ENCODE measurements at regions not wholly inside any gene's neighbourhood (a gene's known extent, or its start where the extent isn't known, plus 50 kb on each side); places are given as distances from the start of the nearest gene placed in this dataset.

DNA sequence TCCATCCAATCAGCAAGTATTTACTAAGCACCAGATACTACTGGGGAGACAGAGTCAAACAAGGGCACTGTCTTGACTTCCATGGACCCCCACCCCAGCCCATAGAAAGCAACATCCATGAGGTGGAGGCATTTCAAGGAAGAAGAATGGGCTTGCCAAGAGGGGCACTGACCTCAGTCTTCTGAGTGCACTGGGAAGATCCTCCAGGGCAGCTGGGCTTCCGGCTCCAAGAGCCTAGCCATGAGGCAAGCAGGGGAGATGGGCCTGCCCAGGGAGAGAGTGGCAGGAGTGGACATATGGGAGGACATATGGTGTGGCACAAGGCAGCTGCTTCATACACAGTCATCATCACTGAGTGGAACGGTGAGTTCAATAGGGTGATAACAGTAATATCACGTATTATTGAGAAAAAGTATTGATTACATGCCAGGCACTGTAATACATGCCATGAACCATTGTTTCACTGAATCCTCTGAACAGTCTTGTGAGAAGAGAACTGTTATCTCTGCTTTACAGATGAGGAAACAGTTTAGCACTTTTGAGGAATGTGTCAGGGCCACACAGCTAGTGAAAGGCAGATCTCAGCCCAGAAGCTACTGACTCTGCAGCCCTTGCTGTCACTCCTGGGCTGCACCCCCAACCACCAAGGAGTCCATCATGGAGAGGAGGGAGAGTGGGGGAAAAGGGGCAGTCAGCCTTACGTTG lies 331.7 kb upstream of the ZMIZ1 start:
- DNase-seq (ENCODE audit: low read depth in 2 of 2): no peak

DNA sequence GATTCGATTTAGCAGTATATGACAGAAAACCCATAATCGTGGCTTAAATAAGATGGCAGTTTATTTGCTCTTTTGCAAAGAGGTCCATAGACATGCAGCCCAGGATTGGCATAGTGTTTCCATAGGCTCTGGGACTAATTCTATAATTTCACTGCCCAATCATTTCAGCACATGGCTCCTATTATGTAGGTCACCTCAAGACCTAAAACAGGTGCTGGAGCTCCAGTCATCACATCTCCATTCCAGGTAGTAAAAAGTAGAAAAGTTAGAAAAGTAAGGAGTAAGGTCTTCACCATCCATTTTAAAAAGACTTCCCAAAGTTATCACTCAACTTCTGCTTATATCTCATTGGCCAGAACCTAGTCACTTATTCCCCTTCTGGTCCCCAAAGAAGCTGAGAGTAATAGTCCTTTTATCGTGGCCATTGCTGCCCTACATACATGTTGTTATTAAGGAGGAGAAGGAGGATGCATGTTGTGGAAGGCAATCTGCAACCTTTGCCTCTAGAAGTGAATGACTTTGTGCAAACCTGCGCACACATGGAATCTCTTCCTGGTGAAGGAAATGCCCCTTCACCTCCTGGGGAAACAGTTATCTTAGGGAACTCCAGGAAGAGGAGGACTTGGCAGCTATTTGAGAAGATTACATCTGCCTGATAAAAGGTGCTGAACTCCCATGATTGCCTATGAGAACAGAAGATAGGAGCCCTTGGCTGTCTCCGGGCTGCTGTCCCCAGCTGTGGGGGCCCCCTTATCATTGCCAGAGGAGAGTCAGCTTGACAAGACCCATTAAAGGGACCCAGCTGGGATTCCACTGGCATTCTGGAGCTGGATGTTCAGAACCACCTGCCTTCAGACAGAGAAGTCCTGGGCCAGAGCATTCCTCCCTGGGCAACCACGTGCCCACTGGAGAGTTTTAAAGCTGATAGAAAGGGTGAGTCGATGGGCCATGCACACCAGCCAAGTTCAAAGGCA lies 330.6 kb upstream of the ZMIZ1 start:
- DNase-seq (ENCODE audit: low read depth in 2 of 2): no peak

DNA sequence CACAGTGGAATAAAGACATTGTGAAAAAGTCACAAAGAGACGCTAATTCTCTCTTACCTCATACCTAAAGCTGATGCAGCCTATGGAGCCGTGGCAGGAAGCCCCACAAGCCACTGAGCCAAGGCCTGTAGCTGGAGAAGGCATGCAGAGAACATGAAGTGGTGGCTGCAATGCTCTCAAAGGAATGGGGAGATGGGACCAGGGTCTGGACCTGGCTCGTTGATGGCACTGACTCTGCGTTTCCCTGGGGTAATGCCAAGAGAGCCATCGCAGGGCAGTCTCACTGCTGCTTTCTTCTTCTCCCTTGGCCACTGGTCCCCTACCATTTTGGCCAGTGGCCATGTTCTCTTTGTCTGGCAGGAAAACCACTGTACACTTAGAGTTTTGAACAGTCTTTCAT lies 329.9 kb upstream of the ZMIZ1 start:
- DNase-seq (ENCODE audit: low read depth in 2 of 2): no peak

DNA sequence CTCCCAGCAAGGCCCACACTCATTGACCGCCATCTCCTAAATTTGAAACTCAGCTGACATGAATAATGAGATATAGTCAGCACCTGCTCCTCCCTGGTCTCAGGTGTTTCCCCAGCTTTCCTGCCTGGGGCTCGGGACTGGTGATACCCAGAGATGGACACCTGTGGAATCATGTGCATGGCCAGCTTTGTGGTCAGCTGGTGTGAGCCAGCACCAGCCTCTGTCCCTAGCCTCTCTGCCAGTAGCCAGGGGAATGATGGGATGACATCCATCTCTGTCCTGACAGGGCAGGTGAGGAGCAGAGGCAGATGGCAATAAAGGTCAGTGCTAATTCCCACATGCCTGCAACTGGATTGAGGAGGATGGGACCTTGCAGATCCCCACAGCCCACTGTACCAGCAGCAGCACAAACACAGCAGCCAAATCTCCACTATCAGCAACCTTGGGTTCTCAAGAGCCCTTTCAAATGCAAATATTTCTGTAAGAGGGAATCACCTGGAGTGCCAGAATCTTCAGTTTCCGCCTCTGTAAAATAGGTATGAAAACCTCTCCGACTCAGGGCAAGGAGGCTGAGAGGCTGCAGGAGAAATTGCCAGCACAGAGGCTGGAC lies 329.2 kb upstream of the ZMIZ1 start:
- no peak for DNase-seq (ENCODE audit: low read depth in 2 of 2)

DNA sequence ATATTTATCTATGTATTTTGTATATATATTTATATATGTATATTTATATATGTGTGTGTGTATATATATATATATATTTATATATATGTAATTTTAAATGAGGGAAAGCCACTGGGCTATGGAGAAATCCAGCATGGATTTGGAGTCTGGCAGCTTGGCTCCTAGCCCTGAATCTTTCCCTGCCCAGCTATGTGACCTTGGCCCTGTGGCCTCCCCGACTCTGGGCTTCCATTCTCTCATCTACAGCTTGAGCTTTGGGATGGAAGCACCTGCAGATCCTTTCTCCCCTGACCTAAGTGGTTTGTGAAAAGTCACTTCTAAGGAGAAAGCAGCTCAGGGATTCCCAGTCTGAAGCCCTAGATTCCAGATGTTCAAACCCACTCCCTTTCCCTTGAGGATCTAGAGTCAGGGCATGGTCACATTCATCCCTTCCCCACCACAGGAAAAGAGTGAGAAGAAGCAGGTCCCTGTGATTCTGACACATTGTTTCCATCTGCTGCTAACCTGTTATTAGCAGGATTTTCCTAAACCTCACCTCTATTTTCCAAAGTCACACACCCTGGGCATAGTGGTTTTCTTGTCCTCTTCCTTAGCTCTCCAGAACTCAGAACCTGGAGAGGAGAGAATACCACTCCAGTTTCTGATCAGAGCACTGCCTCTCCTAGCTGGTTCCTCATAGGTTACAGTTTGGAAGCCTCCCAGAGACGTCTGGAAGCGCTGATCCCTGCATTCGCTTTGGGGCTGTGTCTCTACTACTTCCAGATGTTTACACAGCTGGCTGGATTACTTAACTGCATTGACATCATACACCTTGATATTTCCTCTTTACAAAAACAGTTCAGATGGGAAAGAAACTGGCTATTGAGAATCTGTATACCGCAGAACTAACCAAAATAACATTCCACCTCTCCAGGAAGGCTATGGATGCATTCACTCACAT lies 327.5 kb upstream of the ZMIZ1 start:
- peak; percentile 69 to 72 for DNase-seq (ENCODE audit: low read depth in 2 of 2)

DNA sequence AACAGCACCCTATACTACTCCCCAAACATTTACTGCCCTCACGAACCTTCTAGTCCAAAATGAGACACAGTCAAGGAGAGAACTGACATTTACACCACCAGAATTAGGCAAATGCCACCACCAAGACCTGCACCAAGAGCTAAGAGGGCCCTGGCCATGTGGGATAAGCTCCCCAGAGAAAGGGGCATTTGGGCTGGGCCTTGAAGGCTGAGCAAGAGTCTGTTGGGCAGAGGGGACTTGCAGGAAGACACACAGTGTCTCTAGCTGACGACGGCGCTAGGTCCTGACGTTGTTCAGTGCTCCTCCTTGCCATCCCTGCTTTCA lies 326.4 kb upstream of the ZMIZ1 start:
- no peak for DNase-seq (ENCODE audit: low read depth in 2 of 2)

DNA sequence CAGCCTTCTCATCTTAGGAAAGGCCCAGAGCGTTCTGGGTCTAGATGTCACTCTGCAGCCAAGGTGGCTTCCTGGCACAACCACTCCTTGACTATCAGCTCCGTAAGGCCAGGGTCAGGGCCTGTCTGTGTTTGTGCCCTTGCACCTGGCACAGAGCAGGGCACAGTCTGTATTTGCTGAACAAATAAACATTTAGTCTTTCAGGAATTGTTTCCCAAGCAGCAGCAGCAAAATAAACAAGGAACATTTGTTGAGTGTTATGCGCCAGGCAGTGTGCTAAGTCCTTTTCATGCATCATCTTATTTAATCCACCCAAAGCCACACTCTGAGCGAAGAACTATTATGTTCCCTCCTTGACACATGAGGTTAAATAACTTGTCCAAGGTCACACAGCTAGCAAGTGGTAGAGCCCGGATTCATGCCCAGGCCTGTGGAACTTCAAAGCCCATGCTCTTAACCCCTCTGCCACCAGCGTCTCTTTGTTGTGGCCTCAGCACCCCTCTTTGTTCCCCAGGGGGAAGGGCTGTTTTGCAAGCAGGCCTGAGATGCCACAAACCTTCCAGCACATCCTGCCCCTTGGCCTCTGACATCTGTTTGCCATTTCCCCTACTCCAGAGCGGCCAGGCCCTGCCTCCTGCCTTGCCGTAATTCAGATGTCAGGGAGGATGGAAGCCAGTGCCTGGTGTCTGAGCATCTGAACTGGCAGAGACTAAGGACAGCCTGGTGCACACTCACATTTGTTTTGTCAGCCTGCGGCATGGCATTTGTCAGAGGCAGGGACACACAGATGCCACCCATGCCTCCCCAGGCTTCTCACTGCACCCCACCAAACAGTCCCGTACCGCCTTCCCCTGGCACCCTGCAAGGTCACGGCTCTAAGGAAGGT lies 325.8 kb upstream of the ZMIZ1 start:
- no peak for DNase-seq (ENCODE audit: low read depth in 2 of 2)

DNA sequence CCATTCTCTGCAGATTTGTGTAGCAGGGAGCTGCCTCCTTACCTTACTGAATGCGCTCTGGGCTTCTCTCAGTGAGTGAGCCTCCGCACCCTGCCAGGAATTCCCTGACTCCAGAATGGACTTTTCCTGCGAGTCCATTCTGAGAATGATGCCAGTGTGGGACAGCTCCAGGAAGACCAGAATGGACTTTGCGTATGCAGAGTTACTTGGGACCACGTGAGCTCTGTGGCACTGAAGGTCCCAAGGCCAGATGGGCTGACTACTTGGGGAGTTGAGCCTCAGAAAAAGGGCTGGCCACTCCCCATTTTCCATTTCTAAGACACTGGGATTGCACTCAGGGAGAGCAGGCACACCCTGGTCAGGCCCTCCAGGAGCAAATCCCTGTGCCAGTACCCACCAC lies 324.7 kb upstream of the ZMIZ1 start:
- no peak for DNase-seq (ENCODE audit: low read depth in 2 of 2)

DNA sequence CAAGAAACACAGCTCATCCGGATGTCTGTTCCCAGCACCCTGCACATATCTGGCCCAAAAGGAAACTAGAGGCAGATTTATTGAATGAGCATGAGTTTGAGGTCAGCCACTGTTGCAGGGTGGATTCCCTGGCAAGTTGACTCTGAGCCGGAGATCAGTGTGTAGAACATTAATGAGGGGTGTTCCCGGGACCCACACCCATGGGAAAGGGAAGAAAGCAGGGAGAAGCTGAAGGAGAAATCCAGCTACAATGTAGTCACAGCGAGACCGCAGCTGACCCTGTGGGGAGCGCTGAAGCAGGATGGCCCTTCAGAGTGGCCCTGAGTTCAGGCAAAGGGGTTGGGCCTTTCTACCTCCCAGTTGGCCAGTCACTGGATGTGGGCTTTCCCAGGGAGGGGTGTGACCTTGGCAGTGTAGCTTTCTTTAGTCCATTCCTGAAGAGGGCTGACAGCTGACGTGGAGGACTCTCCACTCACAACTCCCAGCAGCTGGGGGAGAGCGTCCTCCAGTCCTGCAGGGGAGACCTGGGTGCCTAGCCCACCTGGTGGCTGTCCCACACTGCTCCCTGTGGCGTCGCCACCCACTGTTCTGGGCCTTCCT lies 324.2 kb upstream of the ZMIZ1 start:
- DNase-seq (ENCODE audit: low read depth in 2 of 2): no peak

DNA sequence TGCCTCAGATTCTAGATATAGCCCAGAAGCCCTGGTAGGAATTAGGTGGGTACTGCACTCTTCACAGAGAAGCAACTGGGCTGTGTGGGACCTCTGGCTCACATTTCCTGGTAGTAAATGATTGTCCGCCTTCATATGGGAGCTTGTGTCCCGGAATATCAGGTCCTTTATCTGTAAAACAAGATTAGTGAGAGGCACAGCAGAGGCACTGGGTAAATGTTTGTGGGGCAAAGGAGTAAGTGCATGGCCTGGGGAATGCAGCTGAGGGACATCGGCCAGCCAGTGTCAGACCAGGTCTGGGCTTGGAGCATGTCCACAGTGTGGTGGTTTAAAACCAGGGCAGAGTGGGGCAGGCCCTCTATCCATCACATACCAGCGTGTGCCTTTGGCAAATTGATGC lies 323.3 kb upstream of the ZMIZ1 start:
- DNase-seq (ENCODE audit: low read depth in 2 of 2): no peak

DNA sequence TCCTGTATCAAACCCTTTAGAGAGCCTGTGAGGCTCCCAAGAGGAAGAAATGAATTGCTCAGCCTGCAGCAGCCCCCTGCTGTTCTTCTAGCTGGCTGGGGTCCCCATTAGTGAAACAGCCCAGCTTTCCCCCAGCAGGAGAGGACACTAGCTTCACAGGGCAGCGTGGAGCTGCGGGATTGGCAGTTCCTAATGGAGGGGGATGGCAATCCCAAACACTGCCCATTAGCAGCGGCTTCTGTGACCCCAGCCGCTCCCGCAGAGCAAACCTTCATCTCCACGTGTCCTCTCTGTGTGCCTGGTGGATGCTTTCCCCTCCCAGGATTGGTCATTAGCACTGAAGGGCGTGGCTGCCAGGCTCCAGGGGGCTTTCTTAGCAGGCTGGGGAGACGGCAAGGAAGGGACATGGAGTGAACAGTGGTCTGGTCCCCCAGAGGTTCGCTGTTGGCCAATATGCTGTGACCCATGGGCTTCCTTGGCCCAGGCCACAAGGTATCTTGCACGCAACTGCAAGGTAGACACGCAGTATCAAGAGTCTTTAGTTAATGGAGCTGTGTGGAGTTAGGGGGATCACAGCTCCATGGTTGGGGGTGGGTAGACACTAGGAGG lies 322.5 kb upstream of the ZMIZ1 start:
- DNase-seq (ENCODE audit: low read depth in 2 of 2): no peak

DNA sequence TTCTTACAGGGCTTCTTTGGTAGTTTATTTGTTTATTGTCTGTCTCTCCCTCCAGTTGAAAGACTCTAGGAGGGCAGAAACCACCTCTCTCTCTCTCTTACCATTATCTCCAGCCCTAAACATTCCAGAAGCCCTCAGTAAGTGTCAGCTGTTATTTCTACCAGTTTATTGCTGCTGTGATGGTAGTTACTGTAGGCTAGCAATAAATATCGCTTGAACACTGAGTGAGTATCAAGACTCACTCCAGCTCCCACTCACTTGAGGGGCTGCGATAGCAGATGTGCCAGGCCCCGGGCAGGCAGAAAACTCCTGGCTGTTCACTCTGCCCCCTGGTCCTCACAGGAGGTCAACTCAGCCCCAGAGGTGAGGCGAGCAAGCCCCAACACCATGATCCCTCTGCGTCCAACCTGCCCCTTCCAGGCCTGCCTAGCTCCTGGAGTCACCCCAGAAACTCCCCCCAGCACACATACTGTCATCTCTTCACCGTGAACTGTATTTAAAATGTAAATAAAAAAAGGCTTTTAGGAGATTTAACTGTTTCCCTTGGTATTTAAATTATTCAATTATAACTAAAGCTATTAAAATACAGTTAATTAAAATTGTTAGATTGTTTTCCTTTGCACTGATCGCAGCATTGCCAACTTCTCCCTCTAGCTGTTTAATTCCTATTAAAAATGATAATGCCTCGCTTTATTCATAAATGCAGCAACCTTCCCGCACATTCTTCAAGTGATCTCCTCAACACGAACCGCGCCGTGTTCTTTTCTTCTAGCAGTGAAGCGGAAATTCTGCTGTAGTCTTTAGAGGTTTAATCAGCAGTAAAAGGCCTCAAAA lies 321.1 kb upstream of the ZMIZ1 start:
- DNase-seq (ENCODE audit: low read depth in 2 of 2): no peak

DNA sequence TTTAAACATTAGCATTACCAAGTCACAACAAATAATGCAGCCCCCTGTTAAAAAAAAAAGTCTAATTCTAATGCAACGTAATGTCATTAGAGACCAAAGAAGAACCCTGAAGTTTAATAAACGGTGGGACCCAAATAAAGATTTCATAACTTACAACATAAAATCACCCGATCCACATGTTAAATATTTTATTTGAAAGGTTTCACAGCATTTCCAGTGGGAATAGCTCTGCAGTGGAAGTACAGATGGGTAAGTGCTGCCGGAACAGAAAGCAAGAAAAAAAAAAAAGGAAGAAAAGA lies 320.6 kb upstream of the ZMIZ1 start:
- DNase-seq (ENCODE audit: low read depth in 2 of 2): no peak

DNA sequence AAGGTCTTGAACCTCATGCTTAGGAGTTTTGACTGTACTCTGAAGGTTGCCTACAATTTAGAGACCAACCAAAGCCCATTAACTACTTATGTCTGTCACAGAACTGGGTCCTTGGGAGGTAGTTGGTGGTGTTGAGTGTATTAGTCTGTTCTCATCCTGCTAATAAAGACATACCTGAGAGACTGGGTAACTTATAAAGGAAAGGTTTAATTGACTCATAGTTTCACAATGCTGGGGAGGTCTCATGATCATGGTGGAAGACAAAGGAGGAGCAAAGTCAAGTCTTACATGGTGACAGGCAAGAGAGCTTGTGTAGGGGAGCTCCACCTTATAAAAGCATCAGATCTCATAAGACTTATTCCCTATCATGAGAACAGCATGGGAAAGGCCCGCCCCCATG lies 319.6 kb upstream of the ZMIZ1 start:
- no peak for DNase-seq (ENCODE audit: low read depth in 2 of 2)

DNA sequence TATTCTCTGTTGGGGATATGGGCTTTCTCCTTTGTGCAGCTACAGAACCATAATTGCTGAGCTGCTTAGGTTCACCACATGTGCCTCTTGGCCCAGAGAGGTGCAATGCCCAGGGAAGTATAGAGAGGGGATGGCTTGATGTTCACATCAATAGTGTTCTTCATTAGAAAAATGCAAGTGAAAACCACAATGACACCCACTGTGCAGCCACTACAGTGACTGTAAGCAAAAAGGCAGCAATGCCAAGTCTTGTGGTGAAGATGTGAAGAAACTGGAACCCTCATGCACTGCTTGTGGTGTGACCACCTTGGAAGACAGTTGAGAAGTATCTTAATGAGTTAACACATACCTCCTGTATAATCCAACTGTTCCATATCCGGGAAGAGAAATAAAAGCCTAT lies 318.9 kb upstream of the ZMIZ1 start:
- DNase-seq (ENCODE audit: low read depth in 2 of 2): no peak

DNA sequence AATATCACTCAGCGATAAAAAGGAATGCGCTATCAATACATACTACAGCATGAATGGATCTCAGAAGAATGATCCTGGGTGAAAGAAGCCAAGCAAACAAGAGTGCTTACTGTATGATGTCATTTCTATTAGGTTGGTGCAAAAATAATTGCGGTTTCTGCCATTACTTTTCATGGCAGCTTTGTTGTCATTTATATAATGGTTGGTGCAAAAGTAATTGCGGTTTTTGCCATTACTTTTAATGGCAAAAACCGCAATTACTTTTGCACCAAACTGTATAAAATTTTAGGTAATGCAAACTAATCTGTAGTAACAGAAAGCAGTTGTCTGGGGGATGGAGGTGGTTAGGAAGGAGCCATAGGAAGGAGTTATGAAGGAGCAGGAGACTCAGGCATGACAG lies 318.3 kb upstream of the ZMIZ1 start:
- DNase-seq (ENCODE audit: low read depth in 2 of 2): no peak

DNA sequence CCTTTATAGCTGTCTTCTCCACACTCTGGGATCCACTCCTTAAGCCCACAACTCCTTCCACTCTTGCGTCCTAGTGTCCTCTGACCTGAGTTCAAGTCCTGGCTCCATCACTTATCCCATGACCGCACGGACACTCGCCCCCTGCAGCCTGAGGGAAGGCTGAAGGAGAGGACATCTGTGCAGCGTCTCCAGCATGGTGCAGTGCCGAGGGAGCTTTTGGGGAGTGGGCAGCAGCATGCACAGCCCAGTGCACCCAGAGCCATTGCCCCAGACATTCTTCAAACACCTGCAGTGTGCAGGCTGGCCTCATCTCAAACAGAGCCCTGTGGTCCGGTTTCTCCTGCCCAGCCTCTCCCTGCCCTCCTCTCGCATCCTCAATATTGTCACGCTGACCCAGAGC lies 317.1 kb upstream of the ZMIZ1 start:
- no peak for DNase-seq (ENCODE audit: low read depth in 2 of 2)

DNA sequence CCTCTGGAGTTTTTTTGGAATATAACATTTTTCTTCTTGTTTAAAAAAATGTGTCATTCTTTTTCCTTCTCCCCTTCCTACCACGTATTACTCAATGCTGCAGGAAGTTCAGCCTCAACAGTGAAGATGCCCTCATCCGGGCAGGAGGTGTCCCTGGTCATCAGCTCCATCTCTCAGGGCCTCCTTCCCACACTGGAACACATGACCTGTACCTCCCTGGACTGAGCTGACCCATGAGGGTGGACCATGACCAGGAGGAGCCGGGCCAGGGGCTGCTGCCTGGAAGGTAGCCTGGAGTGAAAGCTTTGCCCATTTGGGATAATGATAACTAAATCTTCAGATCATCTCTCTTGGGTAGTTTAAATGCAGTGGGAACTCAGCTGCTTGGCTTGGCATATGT lies 316.5 kb upstream of the ZMIZ1 start:
- DNase-seq (ENCODE audit: low read depth in 2 of 2): no peak

DNA sequence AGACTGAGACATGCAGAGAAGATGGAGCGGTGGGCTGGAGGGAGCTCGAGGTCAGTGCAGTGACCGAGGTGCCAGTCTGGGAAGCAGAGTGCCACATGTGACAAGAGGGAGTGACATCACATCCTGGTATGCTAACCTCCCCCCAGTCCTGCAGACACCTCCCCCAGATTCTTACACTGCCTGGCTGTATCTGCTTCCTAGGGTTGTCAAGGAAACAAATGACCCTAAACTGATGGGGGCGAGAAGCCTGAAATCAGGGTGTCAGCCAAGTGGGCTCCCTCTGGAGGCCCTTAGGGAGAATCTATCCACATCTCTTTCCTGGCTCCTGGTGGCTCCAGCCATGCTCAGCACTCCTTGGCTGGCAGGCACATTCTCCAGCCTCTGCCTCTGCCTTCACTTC lies 316.1 kb upstream of the ZMIZ1 start:
- DNase-seq (ENCODE audit: low read depth in 2 of 2): no peak

Data from fibroblast of skin of left quadriceps (primary cell).